ENCODE measurements at regions not wholly inside any gene's neighbourhood (a gene's known extent, or its start where the extent isn't known, plus 50 kb on each side); places are given as distances from the start of the nearest gene placed in this dataset.

GRCh38 chr2:122851972-122852531, 1096.6 kb downstream of the TSN start:
- no peaks in the 10 kb centered on the region for H3K4me1 ChIP-seq (ENCODE audit: control insufficient read depth, insufficient read depth, low read length)
- no peaks in the 10 kb centered on the region for H3K9me3 ChIP-seq (replicated peaks; ENCODE audit: control insufficient read depth, low read depth, low read length)
- DNase-seq: no peak
- WGBS (ENCODE audit: insufficient coverage): 84% methylated on average over 3 of the region's 4 CpGs
- H3K27ac ChIP-seq (ENCODE audit: low read length): no peak overlapping the region
- H3K27me3 ChIP-seq (ENCODE audit: control insufficient read depth, insufficient read depth, low read length): no peaks in the 10 kb centered on the region
- no peaks in the 10 kb centered on the region for H3K36me3 ChIP-seq (ENCODE audit: control insufficient read depth, insufficient read depth, low read length)
- no peak overlapping the region for H3K4me3 ChIP-seq (ENCODE audit: low read length)

GRCh38 chr2:122856696-122857095, 1101.2 kb downstream of the TSN start:
- no peaks in the 10 kb centered on the region for H3K27me3 ChIP-seq (ENCODE audit: control insufficient read depth, insufficient read depth, low read length)
- H3K36me3 ChIP-seq (ENCODE audit: control insufficient read depth, insufficient read depth, low read length): no peaks in the 10 kb centered on the region
- no peak overlapping the region for H3K27ac ChIP-seq (ENCODE audit: low read length)
- no CpG with 5 or more reads among the region's 5 CpGs for WGBS (ENCODE audit: insufficient coverage)
- no peaks in the 10 kb centered on the region for H3K9me3 ChIP-seq (replicated peaks; ENCODE audit: control insufficient read depth, low read depth, low read length)
- no peaks in the 10 kb centered on the region for H3K4me1 ChIP-seq (ENCODE audit: control insufficient read depth, insufficient read depth, low read length)
- H3K4me3 ChIP-seq (ENCODE audit: low read length): no peak overlapping the region
- DNase-seq: no peak

- no peak for DNase-seq
- Histone ChIP-seq H3K27ac (ENCODE audit: low read length) (no peak overlapping the region), H3K4me1 (ENCODE audit: control insufficient read depth, insufficient read depth, low read length) (no peaks in the 10 kb centered on the region), H3K4me3 (ENCODE audit: low read length) (no peak overlapping the region), H3K9me3 (replicated peaks; ENCODE audit: control insufficient read depth, low read depth, low read length) (no peaks in the 10 kb centered on the region), H3K36me3 (ENCODE audit: control insufficient read depth, insufficient read depth, low read length) (no peaks in the 10 kb centered on the region), H3K27me3 (ENCODE audit: control insufficient read depth, insufficient read depth, low read length) (no peaks in the 10 kb centered on the region)
- WGBS (ENCODE audit: insufficient coverage): no CpG with 5 or more reads among the region's 2 CpGs
Measured at GRCh38 chr2:122858075-122858702, 1102.7 kb downstream of the TSN start.

- Histone ChIP-seq H3K27ac (ENCODE audit: low read length) (no peak overlapping the region), H3K27me3 (ENCODE audit: control insufficient read depth, insufficient read depth, low read length) (no peaks in the 10 kb centered on the region), H3K4me1 (ENCODE audit: control insufficient read depth, insufficient read depth, low read length) (no peaks in the 10 kb centered on the region), H3K4me3 (ENCODE audit: low read length) (no peak overlapping the region), H3K36me3 (ENCODE audit: control insufficient read depth, insufficient read depth, low read length) (no peaks in the 10 kb centered on the region), H3K9me3 (replicated peaks; ENCODE audit: control insufficient read depth, low read depth, low read length) (no peaks in the 10 kb centered on the region)
- WGBS (ENCODE audit: insufficient coverage): 76% methylated on average over 2 of the region's 5 CpGs
- no peak for DNase-seq
Measured at GRCh38 chr2:122858813-122859212, 1103.4 kb downstream of the TSN start.

GRCh38 chr2:122859260-122859659, 1103.8 kb downstream of the TSN start:
- no peak for DNase-seq
- Histone ChIP-seq H3K36me3 (ENCODE audit: control insufficient read depth, insufficient read depth, low read length) (no peaks in the 10 kb centered on the region), H3K4me1 (ENCODE audit: control insufficient read depth, insufficient read depth, low read length) (no peaks in the 10 kb centered on the region), H3K27me3 (ENCODE audit: control insufficient read depth, insufficient read depth, low read length) (no peaks in the 10 kb centered on the region), H3K27ac (ENCODE audit: low read length) (no peak overlapping the region), H3K9me3 (replicated peaks; ENCODE audit: control insufficient read depth, low read depth, low read length) (no peaks in the 10 kb centered on the region), H3K4me3 (ENCODE audit: low read length) (no peak overlapping the region)
- 84% methylated on average over 9 of the region's 9 CpGs for WGBS (ENCODE audit: insufficient coverage)

GRCh38 chr2:122863532-122863931, 1108.1 kb downstream of the TSN start:
- no peak for DNase-seq
- H3K9me3 ChIP-seq (replicated peaks; ENCODE audit: control insufficient read depth, low read depth, low read length): no peaks in the 10 kb centered on the region
- H3K4me1 ChIP-seq (ENCODE audit: control insufficient read depth, insufficient read depth, low read length): no peaks in the 10 kb centered on the region
- 69% methylated on average over 2 of the region's 3 CpGs for WGBS (ENCODE audit: insufficient coverage)
- no peaks in the 10 kb centered on the region for H3K36me3 ChIP-seq (ENCODE audit: control insufficient read depth, insufficient read depth, low read length)
- H3K27me3 ChIP-seq (ENCODE audit: control insufficient read depth, insufficient read depth, low read length): no peaks in the 10 kb centered on the region
- no peak overlapping the region for H3K4me3 ChIP-seq (ENCODE audit: low read length)
- no peak overlapping the region for H3K27ac ChIP-seq (ENCODE audit: low read length)

- no peaks in the 10 kb centered on the region for H3K9me3 ChIP-seq (replicated peaks; ENCODE audit: control insufficient read depth, low read depth, low read length)
- DNase-seq: no peak
- 100% methylated on average over 1 of the region's 3 CpGs for WGBS (ENCODE audit: insufficient coverage)
- H3K27me3 ChIP-seq (ENCODE audit: control insufficient read depth, insufficient read depth, low read length): no peaks in the 10 kb centered on the region
- H3K4me1 ChIP-seq (ENCODE audit: control insufficient read depth, insufficient read depth, low read length): no peaks in the 10 kb centered on the region
- H3K4me3 ChIP-seq (ENCODE audit: low read length): no peak overlapping the region
- no peak overlapping the region for H3K27ac ChIP-seq (ENCODE audit: low read length)
- no peaks in the 10 kb centered on the region for H3K36me3 ChIP-seq (ENCODE audit: control insufficient read depth, insufficient read depth, low read length)
Measured at GRCh38 chr2:122864728-122865127, 1109.3 kb downstream of the TSN start.

GRCh38 chr2:122866095-122866494, 1110.6 kb downstream of the TSN start:
- Histone ChIP-seq H3K4me3 (ENCODE audit: low read length) (no peak overlapping the region), H3K27ac (ENCODE audit: low read length) (no peak overlapping the region), H3K27me3 (ENCODE audit: control insufficient read depth, insufficient read depth, low read length) (no peaks in the 10 kb centered on the region), H3K4me1 (ENCODE audit: control insufficient read depth, insufficient read depth, low read length) (no peaks in the 10 kb centered on the region), H3K9me3 (replicated peaks; ENCODE audit: control insufficient read depth, low read depth, low read length) (no peaks in the 10 kb centered on the region), H3K36me3 (ENCODE audit: control insufficient read depth, insufficient read depth, low read length) (no peaks in the 10 kb centered on the region)
- no peak for DNase-seq

GRCh38 chr2:122867941-122868340, 1112.5 kb downstream of the TSN start:
- Histone ChIP-seq H3K4me1 (ENCODE audit: control insufficient read depth, insufficient read depth, low read length) (no peaks in the 10 kb centered on the region), H3K9me3 (replicated peaks; ENCODE audit: control insufficient read depth, low read depth, low read length) (no peaks in the 10 kb centered on the region), H3K4me3 (ENCODE audit: low read length) (no peak overlapping the region), H3K36me3 (ENCODE audit: control insufficient read depth, insufficient read depth, low read length) (no peaks in the 10 kb centered on the region), H3K27me3 (ENCODE audit: control insufficient read depth, insufficient read depth, low read length) (no peaks in the 10 kb centered on the region), H3K27ac (ENCODE audit: low read length) (no peak overlapping the region)
- peak; percentile 67 for DNase-seq
- WGBS (ENCODE audit: insufficient coverage): no CpG with 5 or more reads among the region's 3 CpGs

- Histone ChIP-seq H3K27ac (ENCODE audit: low read length) (no peak overlapping the region), H3K4me1 (ENCODE audit: control insufficient read depth, insufficient read depth, low read length) (no peaks in the 10 kb centered on the region), H3K4me3 (ENCODE audit: low read length) (no peak overlapping the region), H3K36me3 (ENCODE audit: control insufficient read depth, insufficient read depth, low read length) (no peaks in the 10 kb centered on the region), H3K9me3 (replicated peaks; ENCODE audit: control insufficient read depth, low read depth, low read length) (no peaks in the 10 kb centered on the region), H3K27me3 (ENCODE audit: control insufficient read depth, insufficient read depth, low read length) (no peaks in the 10 kb centered on the region)
- no peak for DNase-seq
- 93% methylated on average over 4 of the region's 6 CpGs for WGBS (ENCODE audit: insufficient coverage)
Measured at GRCh38 chr2:122868646-122869275, 1113.3 kb downstream of the TSN start.
